ENCODE measurements at regions not wholly inside any gene's neighbourhood (a gene's known extent, or its start where the extent isn't known, plus 50 kb on each side); places are given as distances from the start of the nearest gene placed in this dataset.
"Not testable (repeated sequence)": the region's sequence is repeated elsewhere in the genome, so short reads cannot be mapped to it uniquely, and the experiment has no call there.

- no peak for DNase-seq
Observed at GRCh38 chr17:70288540-70289290, 119.4 kb downstream of the KCNJ2 start.

DNA sequence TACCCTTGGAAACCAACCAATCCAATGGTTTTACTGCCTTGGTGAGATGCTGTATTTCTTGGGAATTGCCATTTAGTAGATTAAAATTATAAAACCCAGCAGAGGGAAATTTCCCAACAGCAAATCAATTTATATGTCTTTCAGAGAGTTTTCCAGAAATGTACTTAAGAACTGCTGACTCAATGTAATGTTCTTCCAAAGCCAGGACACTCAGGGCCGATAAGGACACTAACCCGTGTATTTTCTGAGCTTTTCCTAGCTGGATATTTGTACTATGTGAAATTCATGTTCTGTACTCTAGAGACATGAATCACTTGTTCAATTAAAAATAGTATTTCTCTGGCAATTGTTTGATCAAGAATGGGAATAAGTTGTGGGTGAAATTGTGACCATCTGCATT, 121.4 kb downstream of the KCNJ2 start:
- DNase-seq: no peak

- DNase-seq: no peak
Observed at GRCh38 chr17:70292366-70292765, 123.0 kb downstream of the KCNJ2 start.

GRCh38 chr17:70293564-70294310, 124.4 kb downstream of the KCNJ2 start:
- not testable (repeated sequence) for DNase-seq

DNA sequence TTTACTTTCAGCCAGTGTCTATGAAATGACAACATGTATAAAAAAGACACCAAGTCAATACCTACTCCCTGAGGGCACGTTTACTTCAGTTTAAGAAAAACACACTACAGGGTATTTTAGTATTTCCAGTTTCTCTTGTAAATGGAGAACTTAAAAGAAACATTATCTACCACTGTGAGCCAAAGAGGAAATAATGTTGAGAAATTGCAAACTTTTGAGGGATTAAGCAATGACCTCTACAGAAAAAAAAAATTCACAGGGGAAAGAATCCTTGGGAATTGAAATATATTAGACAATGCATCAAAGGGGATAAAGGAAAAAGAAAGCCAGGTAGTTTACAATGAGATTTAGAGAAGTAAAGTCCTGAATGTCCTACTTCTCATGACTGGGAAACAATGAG, 126.0 kb downstream of the KCNJ2 start:
- DNase-seq: no peak

DNA sequence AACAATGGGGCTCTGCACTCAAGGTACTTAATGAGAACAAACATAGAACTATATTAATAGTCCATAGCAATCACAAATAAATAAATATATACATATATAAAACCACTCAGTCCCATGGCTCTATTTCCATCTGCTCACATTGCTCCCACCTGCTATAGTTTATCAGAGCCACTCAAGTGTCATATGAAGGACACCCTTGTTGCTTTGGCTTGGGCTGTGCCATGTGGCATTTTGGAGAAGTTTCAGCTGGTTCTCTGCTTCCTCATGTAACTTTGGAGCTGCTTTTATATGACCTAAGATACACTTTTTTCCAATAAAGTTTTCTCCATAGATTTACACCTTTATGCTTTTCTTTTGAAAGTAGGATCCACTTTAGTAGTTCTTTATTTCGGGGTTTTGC, 126.4 kb downstream of the KCNJ2 start:
- DNase-seq: no peak

GRCh38 chr17:70296456-70296855, 127.1 kb downstream of the KCNJ2 start:
- DNase-seq: no peak

GRCh38 chr17:70297397-70297796, 128.1 kb downstream of the KCNJ2 start:
- no peak for DNase-seq

GRCh38 chr17:70298929-70299531, 129.7 kb downstream of the KCNJ2 start:
- DNase-seq: no peak

DNA sequence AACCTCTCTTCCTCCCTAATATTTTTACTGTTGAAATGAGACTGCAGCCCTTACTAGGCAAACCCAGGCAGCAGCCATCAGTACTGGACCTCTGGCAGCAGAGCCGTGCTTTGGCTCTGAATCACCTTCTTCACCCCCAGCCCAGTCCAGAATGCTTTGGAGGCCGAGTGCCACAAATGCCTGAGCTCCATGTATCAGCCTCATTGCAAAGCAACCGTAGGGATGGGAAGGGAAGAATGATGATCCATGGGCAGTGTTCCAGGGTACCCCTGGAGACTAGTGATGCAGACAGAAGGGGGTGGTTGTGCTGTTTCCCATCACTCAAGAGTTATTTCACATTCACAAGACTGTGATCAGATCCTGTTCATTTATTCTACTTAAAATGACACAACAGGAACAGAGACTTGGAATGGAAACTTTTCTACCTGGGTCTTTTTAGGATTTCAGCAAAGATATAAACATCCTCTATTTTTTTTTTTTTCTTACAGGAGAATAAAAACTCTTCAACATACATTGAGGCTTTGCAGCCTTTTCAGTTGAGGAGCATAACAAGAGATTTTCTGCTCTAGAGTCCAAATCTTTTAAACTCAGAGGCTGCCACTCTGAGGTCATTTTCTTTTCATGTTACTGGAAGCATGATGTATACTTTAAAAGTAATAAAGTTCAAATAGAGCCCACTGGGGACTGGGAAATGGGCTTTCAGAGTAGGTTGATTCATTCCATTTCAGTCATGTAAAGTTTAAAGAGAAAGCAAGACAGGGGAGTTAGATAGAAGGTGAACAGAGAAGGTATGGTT, 138.3 kb downstream of the KCNJ2 start:
- no peak for DNase-seq

- DNase-seq: no peak
Observed at GRCh38 chr17:70308618-70309017, 139.3 kb downstream of the KCNJ2 start.

- no peak for DNase-seq
Observed at GRCh38 chr17:70310221-70310672, 140.9 kb downstream of the KCNJ2 start.

GRCh38 chr17:70313086-70313852, 143.9 kb downstream of the KCNJ2 start:
- DNase-seq: no peak

DNA sequence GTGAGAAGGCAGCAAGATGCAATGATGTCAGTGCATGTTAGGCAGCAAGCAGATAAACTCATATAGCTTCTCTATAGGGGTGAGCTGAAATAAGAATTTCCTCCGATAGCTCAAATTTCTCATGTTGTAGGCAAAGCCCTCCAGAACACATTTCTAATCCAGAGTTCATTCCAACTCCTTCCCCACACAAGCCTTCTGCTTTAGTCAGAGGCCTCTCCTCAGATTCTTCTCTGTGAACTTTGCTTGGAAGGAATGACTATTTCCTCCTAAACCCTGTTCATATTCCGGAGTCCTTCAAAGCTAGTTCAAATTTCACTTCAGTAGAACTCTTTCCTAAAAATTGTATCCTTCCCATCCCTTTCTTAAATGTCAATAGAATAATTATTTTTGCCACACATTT, 144.8 kb downstream of the KCNJ2 start:
- DNase-seq: no peak

DNA sequence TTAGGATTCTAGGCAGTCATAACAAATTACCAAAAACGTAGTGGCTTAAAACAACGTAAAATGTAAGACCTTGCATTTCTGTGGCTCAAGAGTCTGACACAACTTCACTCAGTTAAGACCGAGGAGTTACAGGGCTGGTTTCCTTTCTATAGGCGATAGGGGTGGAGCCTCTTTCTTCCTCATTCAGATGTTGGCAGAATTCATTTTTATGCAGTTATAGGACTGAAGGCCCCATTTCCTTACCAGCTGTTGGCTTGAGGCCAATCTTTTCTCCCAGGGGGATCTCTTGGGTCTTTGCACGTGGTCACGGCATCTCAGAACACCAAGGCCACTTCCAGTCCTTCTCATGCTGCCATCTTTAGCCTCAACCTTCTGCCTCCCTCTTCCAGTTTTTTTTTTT, 145.2 kb downstream of the KCNJ2 start:
- no peak for DNase-seq

DNA sequence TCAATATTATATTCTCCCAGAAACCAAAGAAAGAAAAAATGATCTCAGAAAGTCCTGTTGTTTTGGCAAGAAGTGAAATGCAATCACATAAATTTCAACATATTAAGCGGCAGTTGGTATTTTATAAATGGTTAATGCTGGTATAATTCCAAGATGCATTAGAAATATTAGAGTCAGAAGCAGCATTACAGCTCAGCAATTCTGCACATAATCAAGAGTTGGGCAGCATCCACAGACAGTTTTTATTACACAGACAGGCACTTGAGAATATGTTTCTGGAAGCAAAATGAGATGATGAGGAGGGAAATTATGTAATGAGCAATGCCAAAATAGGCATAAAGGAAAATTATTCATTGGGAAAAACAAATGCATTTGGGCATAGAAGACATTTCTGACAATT, 148.1 kb downstream of the KCNJ2 start:
- no peak for DNase-seq

- DNase-seq: no peak
Observed at GRCh38 chr17:70318051-70318450, 148.7 kb downstream of the KCNJ2 start.

GRCh38 chr17:70319516-70319915, 150.2 kb downstream of the KCNJ2 start:
- DNase-seq: no peak

- no peak for DNase-seq
Observed at GRCh38 chr17:70320673-70321345, 151.5 kb downstream of the KCNJ2 start.

DNA sequence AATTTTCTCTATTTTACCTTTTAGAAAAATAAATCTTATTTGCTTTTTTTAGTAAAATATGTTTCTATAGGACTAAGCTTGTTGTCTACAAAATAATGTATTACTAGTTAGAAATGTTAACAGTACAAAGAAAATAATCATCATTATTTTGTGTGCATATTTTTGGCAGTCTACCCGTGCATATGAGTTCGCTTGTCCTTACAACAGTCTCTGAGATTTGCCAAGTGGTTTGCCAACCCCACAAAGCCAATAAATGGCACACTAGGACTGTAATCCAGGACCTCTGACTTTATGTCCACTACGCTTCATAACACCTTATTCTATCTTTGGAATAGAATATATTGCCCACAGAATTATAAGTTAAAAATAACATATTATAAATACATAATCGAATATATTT, 152.0 kb downstream of the KCNJ2 start:
- DNase-seq: no peak

- DNase-seq: no peak
Observed at GRCh38 chr17:70323269-70323668, 153.9 kb downstream of the KCNJ2 start.

GRCh38 chr17:70324031-70324430, 154.7 kb downstream of the KCNJ2 start:
- DNase-seq: no peak

Measured in CD4-positive, alpha-beta T cell treated with Interleukin-4 for 4 hours (primary cell).